ENCODE measurements at regions not wholly inside any gene's neighbourhood (a gene's known extent, or its start where the extent isn't known, plus 50 kb on each side); places are given as distances from the start of the nearest gene placed in this dataset.
A peak's percentile ranks its signal among the peaks of the same experiment; 100 is the strongest.

GRCh38 chr2:7356909-7357584, 439.8 kb downstream of the RNF144A start (continued):
- TF ChIP-seq TEAD1 (CRISPR knock-in tag; IDR thresholded peaks at IDR 0.05) (no peak), ZNF449 (CRISPR knock-in tag; IDR thresholded peaks at IDR 0.05) (no peak)

- POLR2A ChIA-PET, result no interaction called here
- CTCF ChIA-PET (ENCODE audit: low intra/inter-chr PET ratio), result no interaction called here
- DNase-seq (ENCODE audit: extremely low read depth in 1 of 4, low spot score in 3 of 4), result peak in 1 of 4 experiments; percentile 18
- H3K27me3 ChIP-seq (ENCODE audit: control insufficient read depth in 2 of 2, insufficient read depth in 2 of 2, low read length in 2 of 2), result peaks cover 0 to 8% of the 10 kb centered on the region in 2 experiments; a peak in 1 of 5 replicates
- in situ Hi-C loops (cut with MboI), result no loop called here
- no peak overlapping the region for H3K27ac ChIP-seq (ENCODE audit: extremely low read depth, low read depth, low read length)
- no peak overlapping the region for H3K4me2 ChIP-seq (ENCODE audit: insufficient read depth, low read length)
- no peak for ATAC-seq
- intact Hi-C loops (cut with micrococcal nuclease), result no loop called here
- H3K4me1 ChIP-seq (replicated peaks in 1 of 2; ENCODE audit: control insufficient read depth in 2 of 2, insufficient read depth in 2 of 2, low read length in 2 of 2), result no peaks in the 10 kb centered on the region
- H3K36me3 ChIP-seq (ENCODE audit: control insufficient read depth, insufficient read depth, low read length), result no peaks in the 10 kb centered on the region
- H3K9me3 ChIP-seq (replicated peaks; ENCODE audit: control insufficient read depth, insufficient read depth, low read depth, low read length), result no peaks in the 10 kb centered on the region
- no TSS peak for BruUV-seq (replicated peaks)
- FAIRE-seq, result no peak
- no peaks in the 10 kb centered on the region for H3K9me1 ChIP-seq (ENCODE audit: control insufficient read depth, insufficient read depth, low read length)
- H3K79me2 ChIP-seq (ENCODE audit: control insufficient read depth, insufficient read depth, low read length), result no peaks in the 10 kb centered on the region
- TF ChIP-seq NFRKB (IDR thresholded peaks at IDR 0.05; ENCODE audit: low read depth), result no peak
- TF ChIP-seq PTTG1 (tag; IDR thresholded peaks at IDR 0.05; ENCODE audit: low read depth), result no peak
- no peak for TF ChIP-seq GTF2B (IDR thresholded peaks at IDR 0.05; ENCODE audit: extremely low read depth, insufficient read length)
- TF ChIP-seq POLR2A (conservative IDR thresholded peaks at IDR 0.05), result no peak
- no peak for TF ChIP-seq ARID4B (CRISPR knock-in tag; IDR thresholded peaks at IDR 0.05)
- no peak for TF ChIP-seq THRAP3 (IDR thresholded peaks at IDR 0.05; ENCODE audit: borderline replicate concordance)
- TF ChIP-seq RNF2 (IDR thresholded peaks at IDR 0.05), result no peak
- TF ChIP-seq SAFB (IDR thresholded peaks at IDR 0.05; ENCODE audit: borderline replicate concordance, low read depth, low read length), result no peak
- no peak for TF ChIP-seq FOXK2 (conservative IDR thresholded peaks at IDR 0.05 in 1 of 2, IDR thresholded peaks at IDR 0.05 in 1 of 2; ENCODE audit: low read depth in 2 of 2)
- no peak for TF ChIP-seq ZNF75A (CRISPR knock-in tag; IDR thresholded peaks at IDR 0.05)
- no peak for TF ChIP-seq GABPB2 (CRISPR knock-in tag; conservative IDR thresholded peaks at IDR 0.05)
- H2AFZ ChIP-seq (ENCODE audit: low read depth, low read length), result no peak overlapping the region
- no peak overlapping the region for H3K9ac ChIP-seq (ENCODE audit: insufficient read depth in 1 of 2, low read depth in 2 of 2, low read length in 2 of 2)
- WGBS (ENCODE audit: insufficient coverage, low coverage, missing lambda C conversion rate), result 0% methylated on average over 2 of the region's 2 CpGs
- H3K4me3 ChIP-seq, result no peak overlapping the region
- H4K20me1 ChIP-seq (replicated peaks; ENCODE audit: control insufficient read depth, insufficient read depth, low read length), result no peaks in the 10 kb centered on the region
These were observed 440.8 kb downstream of the RNF144A start for GRCh38 chr2:7357993-7358392.

Measured in K562 (cell line).